ENCODE measurements at regions not wholly inside any gene's neighbourhood (a gene's known extent, or its start where the extent isn't known, plus 50 kb on each side); places are given as distances from the start of the nearest gene placed in this dataset.
"Not testable (repeated sequence)": the region's sequence is repeated elsewhere in the genome, so short reads cannot be mapped to it uniquely, and the experiment has no call there.

- DNase-seq = peak; percentile 46
Observed at GRCh38 chr5:126234563-126235195, 188.5 kb upstream of the GRAMD2B start.

DNA sequence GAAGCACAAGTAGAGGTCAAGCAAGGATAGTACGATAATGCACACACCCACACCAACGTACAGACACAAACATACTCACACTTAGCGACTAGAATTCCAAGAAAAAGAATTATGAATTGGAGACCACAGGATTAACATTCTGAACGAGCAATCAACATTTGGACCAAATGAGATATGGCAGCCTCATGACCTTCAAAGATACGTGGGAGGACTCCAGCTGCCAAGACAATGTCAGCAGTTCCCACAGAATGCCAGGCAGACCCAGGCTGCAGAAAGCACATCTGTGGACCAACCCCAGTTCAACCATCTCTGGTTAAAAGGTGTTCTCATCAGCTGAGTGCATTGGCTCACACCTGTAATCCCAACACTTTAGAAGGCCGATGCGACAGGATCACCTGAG is 187.6 kb upstream of the GRAMD2B start:
- DNase-seq = no peak

GRCh38 chr5:126236994-126237393 is 186.2 kb upstream of the GRAMD2B start:
- DNase-seq = no peak

GRCh38 chr5:126248611-126249010 is 174.6 kb upstream of the GRAMD2B start:
- no peak for DNase-seq

- no peak for DNase-seq
Observed at GRCh38 chr5:126251024-126251423, 172.2 kb upstream of the GRAMD2B start.

GRCh38 chr5:126253406-126253805 is 169.8 kb upstream of the GRAMD2B start:
- no peak for DNase-seq

- DNase-seq = no peak
Observed at GRCh38 chr5:126263591-126264184, 159.5 kb upstream of the GRAMD2B start.

- no peak for DNase-seq
Observed at GRCh38 chr5:126265917-126266316, 157.3 kb upstream of the GRAMD2B start.

DNA sequence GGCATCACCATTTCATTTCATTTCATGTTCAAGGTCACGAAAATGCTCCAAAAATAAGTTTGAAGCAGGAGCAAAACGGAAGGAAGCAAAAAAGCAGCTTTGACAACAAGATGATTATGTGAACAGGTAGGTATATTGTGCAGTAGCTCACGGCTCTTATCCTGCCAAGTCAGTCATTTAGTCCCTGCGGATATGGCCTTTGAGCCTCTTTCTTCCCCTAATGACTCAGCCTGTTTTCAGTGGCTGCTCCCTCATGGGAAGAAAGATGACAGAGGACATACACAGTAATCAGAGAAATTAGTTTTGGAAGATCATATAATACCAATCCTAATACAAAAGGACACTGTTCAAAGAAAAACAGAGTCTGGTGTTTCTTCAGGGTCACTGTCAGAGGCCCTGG is 155.8 kb upstream of the GRAMD2B start:
- DNase-seq = no peak

DNA sequence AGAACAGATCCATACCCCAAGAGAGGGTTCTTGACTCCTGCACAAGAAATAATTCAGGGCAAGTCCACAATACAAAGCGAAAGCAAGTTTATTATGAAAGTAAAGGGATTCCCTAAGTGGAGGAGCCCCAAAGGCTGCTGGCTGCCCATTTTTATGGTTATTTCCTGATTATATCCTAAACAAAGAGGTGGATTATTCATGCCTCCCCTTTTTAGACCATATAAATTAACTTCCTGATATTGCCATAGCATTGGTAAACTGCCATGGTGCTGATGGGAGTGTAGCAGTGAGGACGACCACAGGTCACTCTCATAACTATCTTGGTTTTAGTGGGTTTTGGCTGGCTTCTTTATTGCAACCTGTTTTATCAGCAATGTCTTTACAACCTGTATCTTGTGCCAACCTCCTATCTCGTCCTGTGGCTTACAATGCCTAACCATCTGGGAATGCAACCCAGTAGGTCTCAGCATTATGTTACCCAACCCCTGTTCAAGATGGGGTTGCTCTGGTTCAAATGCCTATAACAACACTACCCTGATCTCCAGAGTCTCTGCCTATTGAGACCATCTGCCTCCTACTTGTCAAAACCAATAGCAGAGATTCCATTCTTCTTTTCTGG is 154.4 kb upstream of the GRAMD2B start:
- DNase-seq = no peak

DNA sequence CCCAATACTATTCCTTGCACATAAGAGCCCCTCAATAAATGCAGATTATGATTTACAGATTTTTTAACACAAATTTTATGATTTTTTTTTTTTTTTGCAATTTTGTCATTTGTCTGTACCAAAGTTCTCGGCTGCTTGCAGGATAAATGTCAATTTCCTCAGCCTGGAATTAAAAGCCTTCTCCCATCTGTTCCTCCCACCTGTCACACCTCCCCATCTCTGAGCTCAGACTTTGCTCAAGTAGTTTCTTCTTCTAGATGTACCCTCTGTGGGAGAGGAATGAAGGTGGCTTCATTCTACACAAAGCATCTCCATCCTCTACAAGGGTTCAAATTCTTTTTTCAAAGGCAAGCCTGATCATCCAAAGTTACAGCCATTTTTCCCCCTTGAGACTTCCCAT is 153.7 kb upstream of the GRAMD2B start:
- DNase-seq = no peak

GRCh38 chr5:126271141-126271540 is 152.1 kb upstream of the GRAMD2B start:
- DNase-seq = no peak

DNA sequence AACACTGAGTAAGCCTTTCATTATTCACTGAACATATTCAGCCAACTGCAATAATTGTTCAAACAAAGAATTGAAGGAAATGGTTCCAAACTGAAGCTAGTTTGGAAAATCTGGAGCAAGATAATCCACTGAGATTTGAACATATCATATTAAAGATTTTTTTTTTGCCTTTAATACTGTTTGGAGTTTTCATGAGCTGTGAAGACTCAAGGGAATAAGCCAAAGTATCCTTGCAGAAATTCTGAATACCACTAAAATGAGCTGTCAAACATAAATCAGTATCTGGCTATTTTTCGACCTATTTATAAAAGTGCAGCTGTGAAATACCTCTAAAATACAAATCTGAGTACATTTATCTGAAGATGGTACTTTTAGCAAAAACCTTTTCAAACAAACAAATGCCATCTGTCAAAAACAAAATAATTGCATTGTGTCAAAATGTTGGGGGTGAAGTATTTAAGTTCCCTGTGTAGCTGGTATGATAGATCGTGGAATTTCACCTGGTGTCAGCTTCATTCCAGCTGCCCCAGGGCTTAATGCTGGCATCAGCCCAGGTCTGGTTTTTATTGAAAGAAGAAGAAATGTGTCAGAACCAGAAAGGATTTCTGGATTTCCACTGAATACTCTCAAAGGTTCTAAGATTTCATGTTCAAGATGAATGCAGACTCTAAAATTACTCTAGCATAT is 149.0 kb upstream of the GRAMD2B start:
- peak; percentile 84 for DNase-seq

DNA sequence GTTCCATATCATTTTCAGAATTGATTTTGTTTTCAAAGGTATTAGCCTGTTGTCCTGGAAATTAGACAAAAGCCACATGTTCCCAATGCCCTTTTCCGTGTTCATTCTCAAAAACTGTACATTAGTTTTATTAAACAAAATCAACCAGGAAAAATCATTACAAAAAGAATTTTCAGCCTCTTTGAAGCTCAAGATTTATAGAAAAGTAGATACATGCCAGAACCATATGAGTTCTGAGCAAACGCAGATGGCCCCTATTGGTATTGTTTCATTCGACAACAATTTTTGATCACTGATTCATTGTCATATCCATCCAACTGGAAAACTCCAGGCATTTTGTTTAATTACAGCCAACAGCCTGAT is 148.5 kb upstream of the GRAMD2B start:
- DNase-seq = no peak

DNA sequence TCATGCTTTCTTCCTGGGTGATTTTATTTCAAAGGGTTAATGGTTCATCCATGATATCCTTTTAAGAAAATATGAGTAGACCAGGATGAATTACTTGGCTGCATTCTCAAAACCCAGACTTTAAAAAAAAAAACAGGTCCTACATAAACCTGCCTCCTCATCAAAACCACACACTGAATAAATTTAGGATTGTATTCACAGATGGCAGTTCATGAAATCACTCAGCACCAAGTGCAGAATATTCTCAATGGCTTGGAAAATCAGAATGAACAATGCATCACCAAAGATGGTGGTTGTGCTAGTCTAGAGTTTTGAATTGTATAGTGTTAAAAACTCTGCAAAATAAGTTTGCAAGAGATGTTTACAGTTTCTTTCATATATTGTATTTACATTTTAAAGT is 145.4 kb upstream of the GRAMD2B start:
- DNase-seq = no peak

GRCh38 chr5:126280343-126280742 is 142.9 kb upstream of the GRAMD2B start:
- no peak for DNase-seq

DNA sequence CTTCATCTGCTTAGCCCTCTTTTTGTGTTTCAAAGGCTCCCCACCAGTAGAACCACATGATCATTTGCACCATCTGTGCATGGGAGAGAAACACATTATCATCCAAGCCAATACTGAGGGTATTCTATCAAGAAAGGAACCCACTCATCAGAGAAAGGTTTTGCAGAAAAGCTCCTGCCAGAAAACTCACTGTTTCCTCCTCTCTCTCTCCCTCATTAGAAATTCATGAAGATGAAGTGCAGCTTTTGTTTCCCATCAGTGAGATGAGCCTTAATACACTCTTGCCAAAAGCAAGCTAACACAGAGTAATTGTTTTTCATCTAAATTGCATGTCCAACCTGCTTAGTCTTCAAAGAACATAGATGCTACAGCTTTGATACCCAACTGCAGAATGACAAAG is 142.4 kb upstream of the GRAMD2B start:
- DNase-seq = no peak

DNA sequence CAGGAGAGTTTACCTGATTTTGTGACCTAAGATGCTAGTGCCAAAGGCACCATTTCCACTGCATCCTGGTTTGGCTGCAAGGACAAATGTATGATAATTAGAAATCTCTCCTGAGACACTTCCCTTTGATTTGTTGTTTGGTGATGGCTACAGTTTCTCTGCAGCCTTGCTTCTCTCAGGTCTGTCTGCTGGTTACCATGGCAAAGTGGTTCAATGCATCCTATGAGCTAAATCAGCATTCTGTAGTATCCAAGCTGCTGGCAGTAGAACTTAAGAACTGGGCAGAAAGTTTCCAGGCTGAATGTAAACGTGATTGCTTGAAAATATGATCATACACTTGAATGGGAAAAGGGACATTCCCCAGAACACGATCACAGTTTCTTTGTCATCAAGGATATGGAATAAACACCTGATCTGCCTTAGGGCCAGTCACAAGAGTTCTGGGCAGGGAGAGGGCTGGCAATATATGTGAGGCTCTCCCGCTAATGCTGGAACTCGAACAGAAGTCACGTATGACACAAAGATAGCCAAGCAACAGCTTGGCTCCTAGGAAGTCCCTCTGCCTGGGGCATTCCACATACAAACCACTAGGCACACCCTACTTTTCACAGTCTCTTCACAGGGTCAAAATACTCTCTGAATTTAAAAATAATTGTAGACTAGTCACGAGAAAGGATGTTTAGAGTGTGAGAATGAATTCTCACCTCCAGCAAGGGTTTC is 138.1 kb upstream of the GRAMD2B start:
- no peak for DNase-seq

GRCh38 chr5:126296121-126296520 is 127.1 kb upstream of the GRAMD2B start:
- DNase-seq = not testable (repeated sequence)

- DNase-seq = no peak
Observed at GRCh38 chr5:126300293-126300692, 122.9 kb upstream of the GRAMD2B start.

DNA sequence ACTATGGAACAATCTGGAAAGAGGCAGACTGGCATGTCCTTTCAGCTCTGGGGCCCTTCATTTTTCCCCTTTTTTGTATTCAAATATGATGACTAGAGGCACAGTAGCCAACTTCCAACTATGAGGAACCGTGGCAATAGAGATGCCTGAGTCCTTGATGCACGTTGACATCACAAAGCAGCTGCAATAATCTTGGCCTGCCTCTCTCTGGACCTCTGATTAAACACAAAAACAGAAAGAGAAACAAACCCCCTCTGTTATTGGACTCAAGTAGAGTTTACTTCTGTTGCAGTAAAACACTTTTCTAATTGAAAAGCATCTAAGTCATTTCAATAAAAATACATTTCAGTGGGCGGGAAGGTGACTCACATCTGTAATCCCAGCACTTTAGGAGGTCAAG is 122.2 kb upstream of the GRAMD2B start:
- DNase-seq = no peak

DNA sequence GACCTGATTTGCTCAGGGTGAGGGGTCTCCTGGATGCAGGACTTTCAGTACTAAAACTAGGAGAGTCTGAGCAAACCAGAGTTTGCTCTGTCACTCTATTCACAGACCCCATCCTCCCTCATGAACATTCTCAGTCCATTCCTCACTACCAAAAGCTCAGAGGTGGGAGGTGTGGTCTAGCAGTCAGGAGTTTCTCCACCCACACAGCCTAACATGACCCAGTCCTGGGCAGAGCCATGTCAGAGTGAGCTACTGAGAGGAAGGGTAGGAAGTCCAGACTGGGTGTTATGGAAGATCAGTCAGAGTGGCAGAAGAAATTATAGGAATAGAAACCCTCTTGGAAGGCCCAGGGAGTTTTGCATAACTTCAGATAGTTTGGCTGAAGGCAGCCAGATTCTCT is 113.3 kb upstream of the GRAMD2B start:
- no peak for DNase-seq

- DNase-seq = no peak
Observed at GRCh38 chr5:126311766-126312165, 111.4 kb upstream of the GRAMD2B start.

DNA sequence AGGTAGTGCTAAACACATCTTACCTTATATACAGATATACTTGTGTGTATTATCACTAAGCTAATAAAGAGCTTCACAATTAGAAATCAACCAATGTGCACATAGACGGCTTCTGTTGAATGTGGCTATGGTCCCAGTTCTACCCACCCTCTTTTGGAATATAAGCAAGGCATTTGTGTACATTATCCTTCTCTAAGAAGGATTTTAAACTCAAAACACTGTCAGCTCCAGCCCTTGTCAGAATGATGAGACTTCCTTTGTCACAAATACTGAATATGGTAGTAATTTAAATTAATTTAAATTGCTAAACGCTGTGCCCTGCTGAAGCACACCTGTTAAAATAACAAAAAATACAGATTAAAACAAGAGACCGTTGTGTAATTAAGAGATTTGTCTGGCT is 107.9 kb upstream of the GRAMD2B start:
- no peak for DNase-seq

All from NCI-H2081 treated with DMSO at 0.1 percent for 48 hours (cell line).